ENCODE measurements at regions not wholly inside any gene's neighbourhood (a gene's known extent, or its start where the extent isn't known, plus 50 kb on each side); places are given as distances from the start of the nearest gene placed in this dataset.

GRCh38 chr15:39451871-39452270, 129.0 kb upstream of the THBS1 start:
- H3K27ac ChIP-seq = no peak overlapping the region
- DNase-seq = no peak
- ATAC-seq = no peak
- no peaks in the 10 kb centered on the region for H3K27me3 ChIP-seq
- H3K4me1 ChIP-seq = no peaks in the 10 kb centered on the region
- TF ChIP-seq POLR2A (IDR thresholded peaks at IDR 0.05) (no peak), CTCF (IDR thresholded peaks at IDR 0.05 in 4 of 5, conservative IDR thresholded peaks at IDR 0.05 in 1 of 5) (no peak)
- in situ Hi-C loops (cut with MboI; ENCODE audit: low sequenced_read_pairs in 4 of 4) = no loop called here
- H3K9me3 ChIP-seq = no peaks in the 10 kb centered on the region
- intact Hi-C loops (cut with DNase I; ENCODE audit: low total_unique reads) = no loop called here
- H3K36me3 ChIP-seq = no peaks in the 10 kb centered on the region
- H3K4me3 ChIP-seq = no peak overlapping the region

GRCh38 chr15:39453620-39454019, 127.3 kb upstream of the THBS1 start:
- ATAC-seq (no peak), DNase-seq (no peak)
- no peak overlapping the region for H3K27ac ChIP-seq
- intact Hi-C loops (cut with DNase I; ENCODE audit: low total_unique reads) (no loop called here), in situ Hi-C loops (cut with MboI; ENCODE audit: low sequenced_read_pairs in 4 of 4) (no loop called here)
- no peaks in the 10 kb centered on the region for H3K27me3 ChIP-seq
- H3K4me3 ChIP-seq = no peak overlapping the region
- H3K9me3 ChIP-seq = no peaks in the 10 kb centered on the region
- no peaks in the 10 kb centered on the region for H3K36me3 ChIP-seq
- no peaks in the 10 kb centered on the region for H3K4me1 ChIP-seq
- TF ChIP-seq CTCF (IDR thresholded peaks at IDR 0.05 in 4 of 5, conservative IDR thresholded peaks at IDR 0.05 in 1 of 5) (no peak), POLR2A (IDR thresholded peaks at IDR 0.05) (no peak)

GRCh38 chr15:39454189-39454986, 126.5 kb upstream of the THBS1 start:
- H3K4me1 ChIP-seq = no peaks in the 10 kb centered on the region
- H3K9me3 ChIP-seq = no peaks in the 10 kb centered on the region
- H3K27me3 ChIP-seq = no peaks in the 10 kb centered on the region
- in situ Hi-C loops (cut with MboI; ENCODE audit: low sequenced_read_pairs in 4 of 4) = no loop called here
- no peak overlapping the region for H3K4me3 ChIP-seq
- TF ChIP-seq CTCF (IDR thresholded peaks at IDR 0.05 in 4 of 5, conservative IDR thresholded peaks at IDR 0.05 in 1 of 5) (no peak), POLR2A (IDR thresholded peaks at IDR 0.05) (no peak)
- no peak for ATAC-seq
- H3K36me3 ChIP-seq = no peaks in the 10 kb centered on the region
- no peak for DNase-seq
- intact Hi-C loops (cut with DNase I; ENCODE audit: low total_unique reads) = no loop called here
- H3K27ac ChIP-seq = no peak overlapping the region

- no peak for TF ChIP-seq POLR2A (IDR thresholded peaks at IDR 0.05)
- no peak for TF ChIP-seq CTCF (IDR thresholded peaks at IDR 0.05 in 4 of 5, conservative IDR thresholded peaks at IDR 0.05 in 1 of 5)
- ATAC-seq (no peak), DNase-seq (no peak)
- Histone ChIP-seq H3K4me3 (no peak overlapping the region), H3K27ac (no peak overlapping the region), H3K27me3 (no peaks in the 10 kb centered on the region), H3K36me3 (no peaks in the 10 kb centered on the region), H3K4me1 (no peaks in the 10 kb centered on the region), H3K9me3 (no peaks in the 10 kb centered on the region)
- intact Hi-C loops (cut with DNase I; ENCODE audit: low total_unique reads) = no loop called here
- in situ Hi-C loops (cut with MboI; ENCODE audit: low sequenced_read_pairs in 4 of 4) = no loop called here
Observed at GRCh38 chr15:39455471-39455991, 125.3 kb upstream of the THBS1 start.
